SK-N-SH (cell line): ENCODE measurements at regions not wholly inside any gene's neighbourhood (a gene's known extent, or its start where the extent isn't known, plus 50 kb on each side); places are given as distances from the start of the nearest gene placed in this dataset.

Source experiments
- CTCF ChIA-PET: fragments of 300-600, 350-600 bp; formaldehyde crosslinking; extraction: SDS; loops from one replicate; lab custom pipeline; 2021; lab: Yijun Ruan, JAX
- POLR2A ChIA-PET: fragments of 350-600 bp; sonication (Branson Sonifier 250); formaldehyde crosslinking; extraction: SDS; loops from one replicate; lab custom pipeline; 2020; ENCODE audit warnings: antibody characterized with exemption, inconsistent platforms; lab: Yijun Ruan, JAX
- DNase-seq: peaks from one replicate; pipeline ENCODE4 v3.0.0; 2012
- H2AFZ ChIP-seq: fragments of 200-600 bp; sonication (generic); 2 replicates; pipeline ENCODE4 v1.8.1; 2016; ENCODE audit warnings: antibody characterized with exemption, mild to moderate bottlenecking, low read depth
- H3F3A ChIP-seq: fragments of 200-600 bp; sonication (generic); replicated peaks from 2 replicates; pipeline ENCODE3; 2016; ENCODE audit warnings: antibody characterized with exemption, mild to moderate bottlenecking; ENCODE audit not compliant: insufficient read depth
- H3K27ac ChIP-seq, 2 experiments: fragments of 200-500 bp in 1 of 2; fragments of 200-600 bp in 1 of 2; sonication (Bioruptor generic) in 1 of 2; sonication (generic), shearing (Covaris generic) in 1 of 2; 2 replicates each; pipeline versions ENCODE4 v1.5.1 to v1.6.1; 2014 to 2016; ENCODE audit warnings: low read depth in 2 of 2, inconsistent platforms in 1 of 2, low read length in 1 of 2, mild to moderate bottlenecking in 1 of 2, mixed read lengths in 1 of 2
- H3K27me3 ChIP-seq: fragments of 200-600 bp; sonication (generic), shearing (Covaris generic); 2 replicates; pipeline ENCODE4 v1.6.1; 2016; ENCODE audit warnings: mixed run types; ENCODE audit not compliant: insufficient read depth
- H3K36me3 ChIP-seq, 2 experiments: fragments of 200-500 bp in 1 of 2; fragments of 200-600 bp in 1 of 2; sonication (Bioruptor generic) in 1 of 2; sonication (generic) in 1 of 2; replicated peaks in 1 of 2; 2 replicates each; pipeline versions ENCODE3 to v1.5.1; 2014 to 2016; ENCODE audit warnings: low read length in 1 of 2, mild to moderate bottlenecking in 1 of 2; ENCODE audit not compliant: insufficient read depth in 2 of 2, control insufficient read depth in 1 of 2
- H3K4me1 ChIP-seq, 2 experiments: fragments of 200-500 bp in 1 of 2; fragments of 200-600 bp in 1 of 2; sonication (Bioruptor generic) in 1 of 2; sonication (generic), shearing (Covaris generic) in 1 of 2; 2 replicates each; pipeline versions ENCODE4 v1.5.1 to v1.6.1; 2014 to 2016; ENCODE audit warnings: low read depth in 1 of 2, low read length in 1 of 2, mixed run types in 1 of 2; ENCODE audit not compliant: insufficient read depth in 2 of 2, control insufficient read depth in 1 of 2
- H3K4me2 ChIP-seq: fragments of 200-600 bp; sonication (generic), shearing (Covaris generic); 2 replicates; pipeline ENCODE4 v1.6.1; 2017; ENCODE audit warnings: mixed run types
- H3K4me3 ChIP-seq, 2 experiments: fragments of 200-500 bp in 1 of 2; fragments of 200-600 bp in 1 of 2; sonication (Bioruptor generic) in 1 of 2; sonication (generic), shearing (Covaris generic) in 1 of 2; 2 replicates each; pipeline versions ENCODE4 v1.5.1 to v1.8.1; 2014 to 2016; ENCODE audit warnings: low read depth in 2 of 2, inconsistent platforms in 1 of 2, low read length in 1 of 2, mild to moderate bottlenecking in 1 of 2, mixed read lengths in 1 of 2, moderate library complexity in 1 of 2
- H3K79me2 ChIP-seq: fragments of 200-600 bp; sonication (generic); 2 replicates; pipeline ENCODE4 v1.8.1; 2017; ENCODE audit warnings: mild to moderate bottlenecking; ENCODE audit not compliant: insufficient read depth
- H3K9ac ChIP-seq: fragments of 200-600 bp; sonication (generic); 2 replicates; pipeline ENCODE4 v1.6.1; 2017; ENCODE audit warnings: mixed run types
- H3K9me2 ChIP-seq: fragments of 200-600 bp; sonication (generic); 2 replicates; pipeline ENCODE4 v1.6.1; 2017; ENCODE audit warnings: mixed run types
- H3K9me3 ChIP-seq: fragments of 200-600 bp; sonication (generic); 2 replicates; pipeline ENCODE4 v1.6.1; 2017; ENCODE audit warnings: mixed run types, mild to moderate bottlenecking, moderate library complexity
- H4K20me1 ChIP-seq: fragments of 200-600 bp; sonication (generic); 2 replicates; pipeline ENCODE4 v1.6.1; 2017; ENCODE audit warnings: mild to moderate bottlenecking, mixed run types; ENCODE audit not compliant: insufficient read depth
- CHD2 ChIP-seq: fragments of 150-350 bp; IDR thresholded peaks from 2 replicates; pipeline ENCODE4 v1.6.1; 2018; ENCODE audit warnings: low read length; ENCODE audit not compliant: partially characterized antibody
- CTCF ChIP-seq: fragments of 200-600 bp; sonication (generic); IDR thresholded peaks from 2 replicates; pipeline ENCODE4 v1.6.1; 2017; ENCODE audit warnings: antibody characterized with exemption, mild to moderate bottlenecking, moderate library complexity
- ELF1 ChIP-seq: IDR thresholded peaks from 2 replicates; pipeline ENCODE4 v1.4.0; 2012
- EP300 ChIP-seq, 2 experiments: IDR thresholded peaks; 2 replicates each; pipeline versions ENCODE4 v1.4.0 to v1.6.1; 2012; ENCODE audit warnings: borderline replicate concordance in 1 of 2, low read depth in 1 of 2, low read length in 1 of 2
- EZH2phosphoT487 ChIP-seq: fragments of 200-600 bp; sonication (generic); IDR thresholded peaks from 2 replicates; pipeline ENCODE4 v1.6.1; 2017; ENCODE audit warnings: low read depth, mixed run types, mild to moderate bottlenecking, antibody characterized with exemption, moderate library complexity, borderline replicate concordance
- FOSL2 ChIP-seq: IDR thresholded peaks from 2 replicates; pipeline ENCODE4 v1.4.0; 2012; ENCODE audit warnings: low read depth, mild to moderate bottlenecking, moderate library complexity, borderline replicate concordance
- FOXJ3 ChIP-seq: sonication (generic); formaldehyde crosslinking; IDR thresholded peaks from 2 replicates; pipeline ENCODE4 v1.5.1; 2020; ENCODE audit warnings: mild to moderate bottlenecking, missing genetic modification reagents
- GABPA ChIP-seq: IDR thresholded peaks from 2 replicates; pipeline ENCODE4 v1.4.0; 2012; ENCODE audit warnings: low read depth, mild to moderate bottlenecking
- IRF3 ChIP-seq: fragments of 150-350 bp; IDR thresholded peaks from 2 replicates; pipeline ENCODE4 v1.6.1; 2016; ENCODE audit warnings: mild to moderate bottlenecking, low read depth, low read length
- JUND ChIP-seq: IDR thresholded peaks from 2 replicates; pipeline ENCODE4 v1.4.0; 2012
- MEF2A ChIP-seq: IDR thresholded peaks from 2 replicates; pipeline ENCODE4 v1.4.0; 2012; ENCODE audit warnings: low read depth, borderline replicate concordance
- NFIC ChIP-seq: IDR thresholded peaks from 2 replicates; pipeline ENCODE4 v1.4.0; 2012; ENCODE audit warnings: borderline replicate concordance
- PBX3 ChIP-seq: IDR thresholded peaks from 2 replicates; pipeline ENCODE4; 2012
- RAD21 ChIP-seq: IDR thresholded peaks from 2 replicates; pipeline ENCODE4 v1.6.1; 2012; ENCODE audit warnings: mild to moderate bottlenecking, low read length
- RCOR1 ChIP-seq: fragments of 150-350 bp; IDR thresholded peaks from 2 replicates; pipeline ENCODE4 v1.6.1; 2017; ENCODE audit warnings: antibody characterized with exemption, low read length
- RFX5 ChIP-seq: IDR thresholded peaks from 2 replicates; pipeline ENCODE4 v1.6.1; 2012; ENCODE audit warnings: mild to moderate bottlenecking, improper control_type of control experiment, low read length
- RXRA ChIP-seq: IDR thresholded peaks from 2 replicates; pipeline ENCODE4 v1.4.0; 2012; ENCODE audit warnings: low read depth, mild to moderate bottlenecking, borderline replicate concordance
- SIN3A ChIP-seq: IDR thresholded peaks from 2 replicates; pipeline ENCODE4 v1.6.1; 2012; ENCODE audit warnings: low read depth, mild to moderate bottlenecking, low read length, moderate library complexity, borderline replicate concordance
- SMC3 ChIP-seq: IDR thresholded peaks from 2 replicates; pipeline ENCODE4 v1.6.1; 2012; ENCODE audit warnings: low read depth, low read length, improper control_type of control experiment
- TAF1 ChIP-seq: IDR thresholded peaks from 2 replicates; pipeline ENCODE4 v1.6.1; 2012; ENCODE audit warnings: low read depth, mild to moderate bottlenecking, low read length, moderate library complexity, borderline replicate concordance
- TCF12 ChIP-seq: IDR thresholded peaks from 2 replicates; pipeline ENCODE4 v1.4.0; 2012
- TEAD4 ChIP-seq: IDR thresholded peaks from 2 replicates; pipeline ENCODE4 v1.4.0; 2012; ENCODE audit warnings: mild to moderate bottlenecking, borderline replicate concordance; ENCODE audit not compliant: insufficient read depth
- ZBTB33 ChIP-seq: IDR thresholded peaks from 2 replicates; pipeline ENCODE4 v1.4.0; 2012; ENCODE audit warnings: low read depth, borderline replicate concordance
- WGBS: methylation state at CpG from one replicate; pipeline ENCODE4 v1.1.6; 2017; ENCODE audit warnings: low lambda C conversion rate; 5-methylcytosine and 5-hydroxymethylcytosine counted together

- TF ChIP-seq TEAD4 (peak; percentile 78; the same call in 1 of the 2 replicates), PBX3 (peak; percentile 93), CTCF (0 out of 2 replicates have a peak, but pooled peaks have one; percentile 12), TAF1 (no peak), TCF12 (peak; percentile 98), IRF3 (no peak), SMC3 (no peak), GABPA (0 out of 2 replicates have a peak, but pooled peaks have one; percentile 18), ZBTB33 (peak; percentile 54; the same call in 1 of the 2 replicates), RCOR1 (no peak), RXRA (peak; percentile 75; the same call in 1 of the 2 replicates), RFX5 (no peak), CHD2 (no peak), SIN3A (no peak), FOSL2 (peak; percentile 93), ELF1 (no peak)
- TF ChIP-seq, all 33 proteins: peak for 14
Measured at GRCh38 chr6:25053875-25054371, 118.2 kb upstream of the RIPOR2 start (continued).

GRCh38 chr6:25054469-25054868 is 118.7 kb upstream of the RIPOR2 start:
- Histone ChIP-seq H3K4me2 (peak overlapping the region; percentile 55), H3K27me3 (no peaks in the 10 kb centered on the region), H3F3A (peaks cover 24% of the 10 kb centered on the region), H4K20me1 (no peaks in the 10 kb centered on the region), H3K4me1 (peaks cover 8 to 33% of the 10 kb centered on the region in 2 experiments; a peak in 3 of 4 replicates), H3K9ac (peak overlapping the region; percentile 74), H3K9me3 (no peaks in the 10 kb centered on the region), H3K27ac (peak overlapping the region; percentile 83 to 99), H2AFZ (peak overlapping the region; percentile 51; the same call in 1 of the 2 replicates), H3K36me3 (no peaks in the 10 kb centered on the region), H3K4me3 (no peak overlapping the region), H3K79me2 (no peaks in the 10 kb centered on the region), H3K9me2 (no peaks in the 10 kb centered on the region)
- TF ChIP-seq RCOR1, result no peak
- no peak for TF ChIP-seq MEF2A
- no peak for TF ChIP-seq RAD21
- TF ChIP-seq EZH2phosphoT487, result no peak
- no peak for TF ChIP-seq RFX5
- peak; percentile 57 for TF ChIP-seq PBX3
- peak; percentile 51 for TF ChIP-seq JUND
- TF ChIP-seq EP300 (IDR thresholded peaks at IDR 0.05; ENCODE audit: borderline replicate concordance in 1 of 2, low read depth in 1 of 2, low read length in 1 of 2), result peak in 1 of 2 experiments; percentile 34; a peak in 1 of 4 replicates
- TF ChIP-seq FOXJ3 (CRISPR knock-in tag), result no peak
- TF ChIP-seq TAF1, result no peak
- 0 out of 2 replicates have a peak, but pooled peaks have one; percentile 5 for TF ChIP-seq NFIC
- peak; percentile 74; the same call in 1 of the 2 replicates for TF ChIP-seq FOSL2
- POLR2A ChIA-PET, result no interaction called here
- CTCF ChIA-PET, result interaction anchor here (1.0 to 1.3 kb wide), 5 partner anchors 11 to 63 kb away, joined by 3 to 6 read pairs (median 4); no protein-coding TSS in a partner anchor
- no peak for DNase-seq
- 11% methylated on average over 3 of the region's 3 CpGs for WGBS
